Esophagus muscularis mucosa (tissue), 4 donors: ENCODE measurements at regions not wholly inside any gene's neighbourhood (a gene's known extent, or its start where the extent isn't known, plus 50 kb on each side); places are given as distances from the start of the nearest gene placed in this dataset.

ENCODE experiments used
- DNase-seq: peaks from one replicate; pipeline ENCODE4 v3.0.0-alpha.2; 2017; ENCODE audit errors: extremely low spot score
- H3K27ac ChIP-seq, 4 donors: fragments of 200-600 bp; sonication (generic); replicated peaks in 1 of 4; 1 replicate in 3 of 4; 2 replicates in 1 of 4; pipeline ENCODE4 v1.5.1; 2016 to 2019; ENCODE audit warnings: mild to moderate bottlenecking in 1 of 4
- H3K27me3 ChIP-seq, 4 donors: fragments of 200-600 bp; sonication (generic); one replicate each; pipeline versions ENCODE4 v1.5.1 to v1.6.0; 2016 to 2019
- H3K36me3 ChIP-seq, 4 donors: fragments of 200-600 bp; sonication (generic); one replicate each; pipeline ENCODE4 v1.5.1; 2016 to 2019
- H3K4me1 ChIP-seq, 4 donors: fragments of 200-600 bp; sonication (generic); one replicate each; pipeline ENCODE4 v1.5.1; 2016 to 2019
- H3K4me3 ChIP-seq, 4 donors: fragments of 200-600 bp; sonication (generic); 1 replicate in 2 of 4; 2 replicates in 2 of 4; pipeline ENCODE4 v1.5.1; 2016 to 2019; ENCODE audit warnings: mild to moderate bottlenecking in 4 of 4, moderate library complexity in 1 of 4
- H3K9me3 ChIP-seq, 4 donors: fragments of 200-600 bp; sonication (generic); 1 replicate in 3 of 4; 2 replicates in 1 of 4; pipeline ENCODE4 v1.5.1; 2016 to 2019
- EP300 ChIP-seq: sonication (generic); formaldehyde crosslinking; IDR thresholded peaks from one replicate; pipeline ENCODE4 v1.6.1; 2017; ENCODE audit warnings: antibody characterized with exemption
- POLR2A ChIP-seq: fragments of 450-650 bp; IDR thresholded peaks from one replicate; pipeline ENCODE4 v1.6.1; 2017; ENCODE audit warnings: antibody characterized with exemption, moderate library complexity, mild to moderate bottlenecking, low read depth
- POLR2AphosphoS5 ChIP-seq, 2 donors: sonication (generic); formaldehyde crosslinking; IDR thresholded peaks; one replicate each; pipeline ENCODE4 v1.6.1; 2017; ENCODE audit warnings: antibody characterized with exemption in 2 of 2
- WGBS: methylation state at CpG from one replicate; pipeline ENCODE4 v1.1.5; 2018; 5-methylcytosine and 5-hydroxymethylcytosine counted together
- intact Hi-C: fragments of 100-400 bp; cut with DNase I; formaldehyde crosslinking; loops from one replicate; pipeline ENCODE4 v1.15.1; 2023
- TF ChIP-seq, protein P1 (sequence below), 3 experiments: fragments of 200-600 bp in 2 of 3; fragments of 450-650 bp in 1 of 3; sonication (generic) in 2 of 3; IDR thresholded peaks; one replicate each; pipeline ENCODE4 v1.5.1; 2017 to 2019; ENCODE audit warnings: antibody characterized with exemption in 3 of 3, mild to moderate bottlenecking in 2 of 3, moderate library complexity in 1 of 3

GRCh38 chr9:7452378-7452777 lies 347.2 kb downstream of the DMAC1 start:
- Histone ChIP-seq H3K4me3 (no peak overlapping the region), H3K9me3 (no peaks in the 10 kb centered on the region), H3K36me3 (no peaks in the 10 kb centered on the region), H3K4me1 (no peaks in the 10 kb centered on the region), H3K27ac (no peak overlapping the region), H3K27me3 (no peaks in the 10 kb centered on the region)
- intact Hi-C loops = no loop called here
- TF ChIP-seq POLR2A (no peak), EP300 (no peak), POLR2AphosphoS5 (IDR thresholded peaks at IDR 0.05) (no peak)
- TF ChIP-seq, protein P1, sequence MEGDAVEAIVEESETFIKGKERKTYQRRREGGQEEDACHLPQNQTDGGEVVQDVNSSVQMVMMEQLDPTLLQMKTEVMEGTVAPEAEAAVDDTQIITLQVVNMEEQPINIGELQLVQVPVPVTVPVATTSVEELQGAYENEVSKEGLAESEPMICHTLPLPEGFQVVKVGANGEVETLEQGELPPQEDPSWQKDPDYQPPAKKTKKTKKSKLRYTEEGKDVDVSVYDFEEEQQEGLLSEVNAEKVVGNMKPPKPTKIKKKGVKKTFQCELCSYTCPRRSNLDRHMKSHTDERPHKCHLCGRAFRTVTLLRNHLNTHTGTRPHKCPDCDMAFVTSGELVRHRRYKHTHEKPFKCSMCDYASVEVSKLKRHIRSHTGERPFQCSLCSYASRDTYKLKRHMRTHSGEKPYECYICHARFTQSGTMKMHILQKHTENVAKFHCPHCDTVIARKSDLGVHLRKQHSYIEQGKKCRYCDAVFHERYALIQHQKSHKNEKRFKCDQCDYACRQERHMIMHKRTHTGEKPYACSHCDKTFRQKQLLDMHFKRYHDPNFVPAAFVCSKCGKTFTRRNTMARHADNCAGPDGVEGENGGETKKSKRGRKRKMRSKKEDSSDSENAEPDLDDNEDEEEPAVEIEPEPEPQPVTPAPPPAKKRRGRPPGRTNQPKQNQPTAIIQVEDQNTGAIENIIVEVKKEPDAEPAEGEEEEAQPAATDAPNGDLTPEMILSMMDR (IDR thresholded peaks at IDR 0.05) = no peak
- DNase-seq = no peak
- 0% methylated on average over 1 of the region's 1 CpG for WGBS

GRCh38 chr9:7451062-7451461 lies 348.5 kb downstream of the DMAC1 start:
- TF ChIP-seq, protein P1 (IDR thresholded peaks at IDR 0.05) = no peak
- no peak for TF ChIP-seq EP300
- no peak for TF ChIP-seq POLR2AphosphoS5 (IDR thresholded peaks at IDR 0.05)
- TF ChIP-seq POLR2A = no peak
- no peaks in the 10 kb centered on the region for H3K4me1 ChIP-seq
- no peak overlapping the region for H3K4me3 ChIP-seq
- no peaks in the 10 kb centered on the region for H3K36me3 ChIP-seq
- DNase-seq = no peak
- H3K9me3 ChIP-seq = no peaks in the 10 kb centered on the region
- H3K27me3 ChIP-seq = no peaks in the 10 kb centered on the region
- WGBS = 72% methylated on average over 3 of the region's 3 CpGs
- intact Hi-C loops = no loop called here
- no peak overlapping the region for H3K27ac ChIP-seq

GRCh38 chr9:7443541-7443940 lies 356.0 kb downstream of the DMAC1 start:
- DNase-seq = no peak
- intact Hi-C loops = no loop called here
- Histone ChIP-seq H3K36me3 (no peaks in the 10 kb centered on the region), H3K27ac (no peak overlapping the region), H3K4me1 (no peaks in the 10 kb centered on the region), H3K4me3 (no peak overlapping the region), H3K9me3 (no peaks in the 10 kb centered on the region), H3K27me3 (no peaks in the 10 kb centered on the region)
- 69% methylated on average over 1 of the region's 1 CpG for WGBS
- TF ChIP-seq, protein P1 (IDR thresholded peaks at IDR 0.05) = no peak
- TF ChIP-seq POLR2A = no peak
- TF ChIP-seq POLR2AphosphoS5 (IDR thresholded peaks at IDR 0.05) = no peak
- no peak for TF ChIP-seq EP300

- Histone ChIP-seq H3K27me3 (no peaks in the 10 kb centered on the region), H3K4me1 (no peaks in the 10 kb centered on the region), H3K36me3 (no peaks in the 10 kb centered on the region), H3K4me3 (no peak overlapping the region), H3K9me3 (no peaks in the 10 kb centered on the region), H3K27ac (no peak overlapping the region)
- DNase-seq = no peak
- intact Hi-C loops = no loop called here
- no peak for TF ChIP-seq POLR2A
- TF ChIP-seq, protein P1 (IDR thresholded peaks at IDR 0.05) = no peak
- TF ChIP-seq EP300 = no peak
These were observed 360.1 kb downstream of the DMAC1 start for GRCh38 chr9:7439355-7439995.

DNA sequence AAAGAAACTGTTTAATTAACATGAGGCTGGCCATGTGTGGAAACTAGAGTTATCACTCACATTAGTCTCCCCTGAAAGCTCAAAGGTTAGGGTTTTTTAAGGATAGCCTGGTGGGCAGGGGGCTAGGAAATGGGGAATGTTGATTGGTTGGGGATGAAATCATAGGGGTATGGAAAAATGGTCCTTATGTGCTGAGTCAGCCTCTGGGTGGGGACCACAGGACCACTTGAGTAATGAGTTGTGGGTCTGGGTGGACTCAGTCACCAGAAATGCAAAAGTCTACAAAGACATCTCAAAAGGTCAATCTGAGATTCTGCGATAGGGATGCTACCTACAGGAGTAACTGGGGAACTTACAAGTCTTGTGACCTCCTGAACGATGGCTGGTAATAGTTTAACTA lies 362.8 kb downstream of the DMAC1 start:
- H3K27me3 ChIP-seq = no peaks in the 10 kb centered on the region
- peaks cover 0 to 12% (median 2%) of the 10 kb centered on the region in 4 donors for H3K9me3 ChIP-seq
- no peak for DNase-seq
- intact Hi-C loops = no loop called here
- H3K4me1 ChIP-seq = no peaks in the 10 kb centered on the region
- WGBS = 82% methylated on average over 2 of the region's 2 CpGs
- no peaks in the 10 kb centered on the region for H3K36me3 ChIP-seq
- no peak overlapping the region for H3K4me3 ChIP-seq
- no peak for TF ChIP-seq POLR2AphosphoS5 (IDR thresholded peaks at IDR 0.05)
- H3K27ac ChIP-seq = no peak overlapping the region
